ENCODE measurements at regions not wholly inside any gene's neighbourhood (a gene's known extent, or its start where the extent isn't known, plus 50 kb on each side); places are given as distances from the start of the nearest gene placed in this dataset.

GRCh38 chr2:122516775-122517174 is 761.3 kb downstream of the TSN start:
- no peak overlapping the region for H2AFZ ChIP-seq

GRCh38 chr2:122519366-122519765 is 763.9 kb downstream of the TSN start:
- no peaks in the 10 kb centered on the region for H3K4me1 ChIP-seq (replicated peaks; ENCODE audit: insufficient read depth)
- no peak overlapping the region for H2AFZ ChIP-seq
- CTCF ChIA-PET = no interaction called here
- POLR2A ChIA-PET (ENCODE audit: unreplicated experiment) = no interaction called here
- no peaks in the 10 kb centered on the region for H3K27me3 ChIP-seq (ENCODE audit: insufficient read depth, low read depth)
- H3K4me3 ChIP-seq = no peak overlapping the region
- intact Hi-C loops (cut with micrococcal nuclease; ENCODE audit: unreplicated experiment) = no loop called here
- no peaks in the 10 kb centered on the region for H3K36me3 ChIP-seq (ENCODE audit: low read depth)
- TF ChIP-seq EZH2 (IDR thresholded peaks at IDR 0.05; ENCODE audit: low read depth) = no peak
- peak; percentile 56; the same call in 1 of the 2 replicates for TF ChIP-seq CTCF (conservative IDR thresholded peaks at IDR 0.05)
- no peaks in the 10 kb centered on the region for H4K20me1 ChIP-seq (ENCODE audit: insufficient read depth)
- no peak overlapping the region for H3K4me2 ChIP-seq
- BruUV-seq (replicated peaks) = no TSS peak
- no peaks in the 10 kb centered on the region for H3F3A ChIP-seq (ENCODE audit: insufficient read depth, low read depth)
- H3K27ac ChIP-seq = no peak overlapping the region
- no peaks in the 10 kb centered on the region for H3K79me2 ChIP-seq (ENCODE audit: low read depth)
- no peak for DNase-seq
- H3K9me3 ChIP-seq (ENCODE audit: insufficient read depth, low read depth) = no peaks in the 10 kb centered on the region
- no peaks in the 10 kb centered on the region for H3K9me2 ChIP-seq (ENCODE audit: insufficient read depth)

More at GRCh38 chr2:122516775-122517174, 761.3 kb downstream of the TSN start:
- intact Hi-C loops (cut with micrococcal nuclease; ENCODE audit: unreplicated experiment) = no loop called here
- Histone ChIP-seq H3K9me2 (ENCODE audit: insufficient read depth) (no peaks in the 10 kb centered on the region), H3K27ac (no peak overlapping the region), H3K9me3 (ENCODE audit: insufficient read depth, low read depth) (0 out of 2 replicates have a peak, but pooled peaks cover 3% of the 10 kb centered on the region), H3F3A (ENCODE audit: insufficient read depth, low read depth) (no peaks in the 10 kb centered on the region), H3K27me3 (ENCODE audit: insufficient read depth, low read depth) (no peaks in the 10 kb centered on the region), H3K4me1 (replicated peaks; ENCODE audit: insufficient read depth) (no peaks in the 10 kb centered on the region), H3K36me3 (ENCODE audit: low read depth) (no peaks in the 10 kb centered on the region), H3K4me3 (no peak overlapping the region), H3K4me2 (no peak overlapping the region), H3K79me2 (ENCODE audit: low read depth) (no peaks in the 10 kb centered on the region), H4K20me1 (ENCODE audit: insufficient read depth) (no peaks in the 10 kb centered on the region)
- ChIA-PET POLR2A (ENCODE audit: unreplicated experiment) (no interaction called here), CTCF (no interaction called here)
- DNase-seq = no peak
- no TSS peak for BruUV-seq (replicated peaks)
- TF ChIP-seq EZH2 (IDR thresholded peaks at IDR 0.05; ENCODE audit: low read depth) (no peak), CTCF (conservative IDR thresholded peaks at IDR 0.05) (no peak)

- H4K20me1 ChIP-seq (ENCODE audit: insufficient read depth) = no peaks in the 10 kb centered on the region
- H3K4me2 ChIP-seq = no peak overlapping the region
- no peaks in the 10 kb centered on the region for H3K9me2 ChIP-seq (ENCODE audit: insufficient read depth)
- POLR2A ChIA-PET (ENCODE audit: unreplicated experiment) = no interaction called here
- intact Hi-C loops (cut with micrococcal nuclease; ENCODE audit: unreplicated experiment) = no loop called here
- no peaks in the 10 kb centered on the region for H3K79me2 ChIP-seq (ENCODE audit: low read depth)
- BruUV-seq (replicated peaks) = no TSS peak
- DNase-seq = no peak
- no peak for TF ChIP-seq CTCF (conservative IDR thresholded peaks at IDR 0.05)
- no peak for TF ChIP-seq EZH2 (IDR thresholded peaks at IDR 0.05; ENCODE audit: low read depth)
- no peaks in the 10 kb centered on the region for H3K27me3 ChIP-seq (ENCODE audit: insufficient read depth, low read depth)
- H3K4me1 ChIP-seq (replicated peaks; ENCODE audit: insufficient read depth) = no peaks in the 10 kb centered on the region
- no peaks in the 10 kb centered on the region for H3K36me3 ChIP-seq (ENCODE audit: low read depth)
- H2AFZ ChIP-seq = no peak overlapping the region
- H3K27ac ChIP-seq = no peak overlapping the region
- H3F3A ChIP-seq (ENCODE audit: insufficient read depth, low read depth) = no peaks in the 10 kb centered on the region
- H3K4me3 ChIP-seq = no peak overlapping the region
- CTCF ChIA-PET = no interaction called here
- no peaks in the 10 kb centered on the region for H3K9me3 ChIP-seq (ENCODE audit: insufficient read depth, low read depth)
Observed at GRCh38 chr2:122519821-122520611, 764.6 kb downstream of the TSN start.

Measured in PC-9 (cell line).